Prostate gland (tissue), 2 donors: ENCODE measurements at regions not wholly inside any gene's neighbourhood (a gene's known extent, or its start where the extent isn't known, plus 50 kb on each side); places are given as distances from the start of the nearest gene placed in this dataset.

Source experiments
- DNase-seq: peaks from one replicate; pipeline ENCODE4 v3.0.0-alpha.2; 2019; ENCODE audit warnings: low spot score
- H3K27ac ChIP-seq, 2 donors: fragments of 200-600 bp; sonication (generic); 2 replicates each; pipeline ENCODE4 v1.5.1; 2017 to 2019
- H3K27me3 ChIP-seq: fragments of 200-600 bp; sonication (generic); replicated peaks from 2 replicates; pipeline ENCODE4 v1.5.1; 2019; ENCODE audit not compliant: insufficient read depth
- H3K36me3 ChIP-seq, 2 donors: fragments of 200-600 bp; sonication (generic); 1 replicate in 1 of 2; 2 replicates in 1 of 2; pipeline versions ENCODE4 v1.5.1 to v1.8.1; 2017 to 2019
- H3K4me1 ChIP-seq: fragments of 200-600 bp; sonication (generic); replicated peaks from 2 replicates; pipeline ENCODE4 v1.5.1; 2019
- H3K4me3 ChIP-seq, 2 donors: fragments of 200-600 bp; sonication (generic); 2 replicates each; pipeline ENCODE4 v1.5.1; 2017 to 2019
- H3K9me3 ChIP-seq: fragments of 200-600 bp; sonication (generic); 2 replicates; pipeline ENCODE4 v1.5.1; 2017
- CTCF ChIP-seq, 4 experiments: fragments of 200-600 bp in 2 of 4; fragments of 450-650 bp in 2 of 4; sonication (generic) in 2 of 4; IDR thresholded peaks; 1 replicate in 3 of 4; 2 replicates in 1 of 4; pipeline ENCODE4 v1.5.1; 2016 to 2019; ENCODE audit warnings: antibody characterized with exemption in 4 of 4, mild to moderate bottlenecking in 2 of 4, moderate library complexity in 2 of 4
- POLR2A ChIP-seq: fragments of 450-650 bp; IDR thresholded peaks from one replicate; pipeline ENCODE4 v1.6.1; 2016; ENCODE audit warnings: antibody characterized with exemption, mild to moderate bottlenecking
- POLR2AphosphoS5 ChIP-seq: sonication (generic); formaldehyde crosslinking; IDR thresholded peaks from one replicate; pipeline ENCODE4 v1.6.1; 2017; ENCODE audit warnings: antibody characterized with exemption
- WGBS: methylation state at CpG from one replicate; pipeline ENCODE4 v1.1.5; 2018; 5-methylcytosine and 5-hydroxymethylcytosine counted together
- intact Hi-C: fragments of 100-400 bp; cut with DNase I; formaldehyde crosslinking; loops from one replicate; pipeline ENCODE4 v1.14.2; 2022

GRCh38 chr14:49527221-49527620, 59.0 kb downstream of the RPS29 start:
- intact Hi-C loops: no loop called here
- 26% methylated on average over 1 of the region's 1 CpG for WGBS
- no peak overlapping the region for H3K27ac ChIP-seq
- TF ChIP-seq CTCF (IDR thresholded peaks at IDR 0.05) (no peak), POLR2A (no peak), POLR2AphosphoS5 (no peak)
- H3K27me3 ChIP-seq: no peaks in the 10 kb centered on the region
- no peak overlapping the region for H3K4me3 ChIP-seq
- no peaks in the 10 kb centered on the region for H3K9me3 ChIP-seq
- no peak for DNase-seq
- H3K4me1 ChIP-seq: no peaks in the 10 kb centered on the region
- H3K36me3 ChIP-seq: no peaks in the 10 kb centered on the region

DNA sequence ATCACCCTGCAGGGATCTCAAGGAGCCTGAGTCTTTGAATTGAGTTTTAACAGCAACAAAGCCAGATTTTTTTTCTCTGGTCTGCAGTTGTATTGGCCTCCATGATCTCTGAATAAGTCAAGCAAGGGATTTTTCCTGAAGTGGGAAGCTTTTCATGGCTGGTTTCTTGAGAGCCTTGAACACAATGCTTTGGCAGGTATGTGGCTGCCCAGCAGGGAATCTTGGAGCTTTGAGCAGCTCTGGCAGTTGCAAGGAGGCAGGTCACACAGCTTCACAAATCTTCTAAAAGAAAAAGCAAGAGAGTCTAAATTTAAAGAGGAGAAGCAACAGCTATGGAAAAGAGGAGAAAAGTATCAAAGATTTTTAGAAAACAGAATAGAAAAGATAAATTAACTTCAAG, 60.1 kb downstream of the RPS29 start:
- DNase-seq: no peak
- Histone ChIP-seq H3K27me3 (no peaks in the 10 kb centered on the region), H3K9me3 (no peaks in the 10 kb centered on the region), H3K36me3 (no peaks in the 10 kb centered on the region), H3K4me1 (no peaks in the 10 kb centered on the region), H3K4me3 (no peak overlapping the region), H3K27ac (no peak overlapping the region)
- TF ChIP-seq POLR2AphosphoS5 (no peak), POLR2A (no peak), CTCF (IDR thresholded peaks at IDR 0.05) (no peak)
- intact Hi-C loops: no loop called here

- no peaks in the 10 kb centered on the region for H3K4me1 ChIP-seq
- WGBS: 21% methylated on average over 3 of the region's 3 CpGs
- H3K27ac ChIP-seq: no peak overlapping the region
- DNase-seq: no peak
- no peaks in the 10 kb centered on the region for H3K9me3 ChIP-seq
- intact Hi-C loops: no loop called here
- H3K36me3 ChIP-seq: no peaks in the 10 kb centered on the region
- H3K4me3 ChIP-seq: no peak overlapping the region
- TF ChIP-seq POLR2AphosphoS5 (no peak), CTCF (IDR thresholded peaks at IDR 0.05) (no peak), POLR2A (no peak)
- H3K27me3 ChIP-seq: no peaks in the 10 kb centered on the region
These were observed 69.9 kb downstream of the RPS29 start for GRCh38 chr14:49516286-49516685.

DNA sequence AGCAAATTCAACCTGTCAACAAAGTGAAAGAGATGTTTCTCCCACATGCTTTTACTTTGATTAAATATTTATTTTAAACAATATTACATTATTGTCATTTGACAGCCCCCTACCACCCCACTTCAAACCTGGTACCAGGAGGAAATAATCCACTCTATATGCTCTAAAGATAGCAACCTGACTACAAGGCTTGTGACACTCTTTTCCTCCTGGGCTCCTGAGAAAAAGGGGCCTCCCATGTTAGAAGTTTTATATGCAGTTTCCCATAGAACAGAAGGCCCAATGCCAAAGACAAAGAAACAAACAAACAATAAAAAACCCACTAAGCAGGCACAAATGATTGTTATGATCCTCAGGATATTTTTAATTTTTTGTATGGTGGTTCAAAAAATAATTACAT, 73.6 kb downstream of the RPS29 start:
- intact Hi-C loops: no loop called here
- Histone ChIP-seq H3K4me3 (no peak overlapping the region), H3K4me1 (no peaks in the 10 kb centered on the region), H3K27me3 (no peaks in the 10 kb centered on the region), H3K9me3 (no peaks in the 10 kb centered on the region), H3K36me3 (no peaks in the 10 kb centered on the region), H3K27ac (no peak overlapping the region)
- DNase-seq: no peak
- TF ChIP-seq POLR2AphosphoS5: no peak
- TF ChIP-seq POLR2A: no peak
- TF ChIP-seq CTCF (IDR thresholded peaks at IDR 0.05): no peak

- H3K4me1 ChIP-seq: no peaks in the 10 kb centered on the region
- intact Hi-C loops: no loop called here
- no peaks in the 10 kb centered on the region for H3K27me3 ChIP-seq
- H3K36me3 ChIP-seq: no peaks in the 10 kb centered on the region
- H3K27ac ChIP-seq: no peak overlapping the region
- no peak for DNase-seq
- no peak overlapping the region for H3K4me3 ChIP-seq
- TF ChIP-seq POLR2AphosphoS5 (no peak), CTCF (IDR thresholded peaks at IDR 0.05) (no peak), POLR2A (no peak)
- whole genome bisulfite sequencing: 29% methylated on average over 3 of the region's 3 CpGs
- H3K9me3 ChIP-seq: no peaks in the 10 kb centered on the region
These were observed 74.0 kb downstream of the RPS29 start for GRCh38 chr14:49512147-49512551.
